ENCODE measurements at regions not wholly inside any gene's neighbourhood (a gene's known extent, or its start where the extent isn't known, plus 50 kb on each side); places are given as distances from the start of the nearest gene placed in this dataset.

DNA sequence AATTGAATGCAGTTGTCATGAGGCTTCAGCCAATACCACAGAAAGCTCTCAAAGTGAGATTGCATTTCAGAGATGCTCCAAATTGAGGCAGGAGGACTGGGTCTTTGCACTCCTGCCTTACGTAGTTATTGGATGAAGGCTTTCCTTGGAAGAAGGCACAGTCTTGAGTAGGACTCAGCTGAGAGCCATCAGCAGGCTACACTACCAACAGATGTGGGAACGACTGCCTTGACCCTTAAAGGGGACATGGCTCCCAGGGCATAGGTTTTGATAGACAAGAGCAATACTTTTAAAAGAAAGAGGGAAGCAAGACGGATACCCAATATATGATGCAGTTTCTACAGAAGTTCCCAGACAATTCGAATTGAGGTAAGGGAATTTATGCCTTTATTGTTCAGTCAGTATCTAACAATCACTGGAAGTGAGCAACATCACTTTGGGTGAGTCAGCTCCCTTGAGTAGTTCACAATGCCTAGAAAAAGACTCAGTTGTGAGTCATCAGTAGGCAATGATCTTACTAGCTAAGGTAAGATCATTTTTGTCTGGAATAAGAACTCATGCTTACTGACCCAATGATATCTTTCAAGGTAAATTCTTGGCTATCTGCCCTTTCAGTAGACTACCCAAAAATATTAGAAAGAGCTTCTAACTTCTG is 390.8 kb downstream of the GJA1 start:
- Mint-ChIP-seq H3K27ac (ENCODE audit: unreplicated experiment) (peak overlapping the region; percentile 62), H3K4me3 (ENCODE audit: unreplicated experiment) (no peak overlapping the region), H3K9me3 (ENCODE audit: unreplicated experiment) (peaks cover 5% of the 10 kb centered on the region), H3K36me3 (ENCODE audit: low read depth, unreplicated experiment) (no peaks in the 10 kb centered on the region), H3K4me1 (ENCODE audit: unreplicated experiment) (peaks cover 17% of the 10 kb centered on the region), H3K27me3 (ENCODE audit: unreplicated experiment) (no peaks in the 10 kb centered on the region)
- DNase-seq (ENCODE audit: low spot score), result no peak
- no peak for TF ChIP-seq CTCF (IDR thresholded peaks at IDR 0.05; ENCODE audit: unreplicated experiment)

DNA sequence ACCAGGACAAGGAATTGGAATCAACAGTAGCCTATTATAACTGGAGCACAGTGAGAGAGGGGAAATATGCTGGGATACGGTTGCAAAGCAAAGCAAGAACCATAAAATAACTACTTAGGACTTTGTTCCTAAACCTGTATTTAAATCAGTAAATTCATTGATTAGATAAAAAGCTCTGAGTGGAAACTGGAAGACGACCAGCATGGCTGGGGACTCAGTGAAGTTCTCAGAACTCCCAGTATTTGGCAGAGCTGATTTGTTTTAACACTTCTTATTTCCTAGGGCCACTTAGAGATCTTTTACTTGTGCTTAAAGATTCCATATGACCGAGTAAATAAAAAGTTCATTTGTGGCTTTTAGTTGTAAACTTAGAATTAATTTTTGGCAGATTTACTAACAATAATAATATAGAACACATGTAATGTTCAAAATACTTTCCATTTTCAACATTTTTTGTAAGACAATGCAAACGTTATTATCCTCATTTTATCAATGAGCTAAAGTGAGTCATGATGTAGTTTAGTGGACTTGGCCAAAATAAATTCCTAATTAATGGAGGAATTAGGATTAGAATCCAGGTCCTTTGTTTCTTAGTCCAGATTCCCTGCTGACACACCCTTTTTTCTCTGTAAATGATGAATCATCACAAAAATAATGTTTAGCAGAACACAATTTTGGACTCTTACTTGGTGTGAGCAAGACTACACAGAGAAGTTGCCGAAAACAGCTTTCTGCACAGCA is 392.9 kb downstream of the GJA1 start:
- DNase-seq (ENCODE audit: low spot score), result no peak
- Mint-ChIP-seq H3K9me3 (ENCODE audit: unreplicated experiment) (no peaks in the 10 kb centered on the region), H3K36me3 (ENCODE audit: low read depth, unreplicated experiment) (no peaks in the 10 kb centered on the region), H3K27me3 (ENCODE audit: unreplicated experiment) (no peaks in the 10 kb centered on the region), H3K27ac (ENCODE audit: unreplicated experiment) (no peak overlapping the region), H3K4me1 (ENCODE audit: unreplicated experiment) (peaks cover 17% of the 10 kb centered on the region), H3K4me3 (ENCODE audit: unreplicated experiment) (no peak overlapping the region)
- no peak for TF ChIP-seq CTCF (IDR thresholded peaks at IDR 0.05; ENCODE audit: unreplicated experiment)

GRCh38 chr6:121830736-121831135 is 395.3 kb downstream of the GJA1 start:
- DNase-seq (ENCODE audit: low spot score), result no peak
- Mint-ChIP-seq H3K4me3 (ENCODE audit: unreplicated experiment) (no peak overlapping the region), H3K27ac (ENCODE audit: unreplicated experiment) (no peak overlapping the region), H3K4me1 (ENCODE audit: unreplicated experiment) (peaks cover 12% of the 10 kb centered on the region), H3K27me3 (ENCODE audit: unreplicated experiment) (no peaks in the 10 kb centered on the region), H3K9me3 (ENCODE audit: unreplicated experiment) (no peaks in the 10 kb centered on the region), H3K36me3 (ENCODE audit: low read depth, unreplicated experiment) (no peaks in the 10 kb centered on the region)
- TF ChIP-seq CTCF (IDR thresholded peaks at IDR 0.05; ENCODE audit: unreplicated experiment), result no peak

GRCh38 chr6:121835662-121836061 is 400.2 kb downstream of the GJA1 start:
- H3K27ac Mint-ChIP-seq (ENCODE audit: unreplicated experiment), result no peak overlapping the region

More at GRCh38 chr6:121835662-121836061, 400.2 kb downstream of the GJA1 start:
- no peak for TF ChIP-seq CTCF (IDR thresholded peaks at IDR 0.05; ENCODE audit: unreplicated experiment)
- Mint-ChIP-seq H3K4me1 (ENCODE audit: unreplicated experiment) (peaks cover 2% of the 10 kb centered on the region), H3K36me3 (ENCODE audit: low read depth, unreplicated experiment) (no peaks in the 10 kb centered on the region), H3K27me3 (ENCODE audit: unreplicated experiment) (no peaks in the 10 kb centered on the region), H3K9me3 (ENCODE audit: unreplicated experiment) (no peaks in the 10 kb centered on the region), H3K4me3 (ENCODE audit: unreplicated experiment) (no peak overlapping the region)
- no peak for DNase-seq (ENCODE audit: low spot score)
